Activated CD4-positive, alpha-beta T cell treated with anti-CD3 and anti-CD28 coated beads for 24 hours (primary cell): ENCODE measurements at regions not wholly inside any gene's neighbourhood (a gene's known extent, or its start where the extent isn't known, plus 50 kb on each side); places are given as distances from the start of the nearest gene placed in this dataset.

ENCODE experiments used
- DNase-seq, 2 donors: peaks; one replicate each; pipeline ENCODE4 v3.0.0-alpha.2; 2020; ENCODE audit warnings: low read depth in 2 of 2

GRCh38 chr5:2297991-2298390 is 415.3 kb upstream of the IRX4 start:
- no peak for DNase-seq

- DNase-seq: no peak
Measured at GRCh38 chr5:2295476-2295875, 412.8 kb upstream of the IRX4 start.

DNA sequence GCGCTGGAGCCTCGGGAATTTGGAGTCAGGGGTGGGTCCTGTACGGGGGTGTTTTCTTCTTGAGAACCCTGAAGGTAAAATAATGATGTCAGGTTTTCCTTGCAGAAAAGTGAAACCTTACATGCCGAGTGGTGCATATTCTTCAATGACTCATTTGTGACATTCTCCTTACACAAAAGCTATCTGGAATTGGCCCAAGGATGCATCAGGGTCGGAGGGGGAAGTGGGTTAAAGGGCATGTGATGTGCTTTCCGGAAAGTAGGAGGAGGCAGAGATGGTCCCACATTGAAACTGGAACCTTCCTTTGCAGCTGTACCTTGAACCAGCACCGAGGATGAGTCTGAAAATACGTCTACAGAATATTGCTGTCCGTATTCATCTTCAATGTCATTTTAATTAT is 411.2 kb upstream of the IRX4 start:
- DNase-seq: no peak

DNA sequence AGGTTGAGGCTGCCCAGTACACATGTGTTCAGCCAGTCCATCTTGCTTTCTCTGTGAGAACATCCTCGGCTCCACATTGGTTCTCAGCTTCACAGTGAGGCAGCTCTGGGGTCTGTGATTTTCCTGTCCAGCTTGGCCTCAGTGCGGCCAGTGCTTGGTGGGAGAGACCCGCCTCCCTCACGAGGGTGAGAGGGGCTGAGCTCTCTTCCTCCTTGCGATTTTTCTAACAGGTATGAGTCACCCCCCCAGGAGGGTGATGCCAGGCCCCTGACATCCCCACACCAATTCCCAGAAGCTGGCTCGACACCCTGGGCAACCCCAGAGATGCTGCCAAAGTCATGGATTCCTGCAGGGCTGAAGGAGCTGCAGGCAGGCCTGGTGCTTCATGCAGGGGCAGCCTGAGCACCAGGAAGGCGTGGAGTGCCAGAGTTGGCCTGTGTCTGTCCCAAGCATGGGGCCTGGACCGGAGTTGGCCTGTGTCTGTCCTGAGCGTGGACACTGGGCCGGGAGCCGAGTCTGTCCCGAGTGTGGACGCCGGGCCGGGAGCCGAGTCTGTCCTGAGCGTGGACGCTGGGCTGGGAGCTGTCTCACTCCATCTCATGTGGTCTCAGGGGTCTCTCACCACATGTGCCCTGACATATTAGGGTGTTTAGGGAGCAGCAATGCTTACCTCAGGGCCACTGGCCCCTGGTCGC is 408.6 kb upstream of the IRX4 start:
- DNase-seq: no peak

GRCh38 chr5:2289380-2289779 is 406.7 kb upstream of the IRX4 start:
- no peak for DNase-seq

DNA sequence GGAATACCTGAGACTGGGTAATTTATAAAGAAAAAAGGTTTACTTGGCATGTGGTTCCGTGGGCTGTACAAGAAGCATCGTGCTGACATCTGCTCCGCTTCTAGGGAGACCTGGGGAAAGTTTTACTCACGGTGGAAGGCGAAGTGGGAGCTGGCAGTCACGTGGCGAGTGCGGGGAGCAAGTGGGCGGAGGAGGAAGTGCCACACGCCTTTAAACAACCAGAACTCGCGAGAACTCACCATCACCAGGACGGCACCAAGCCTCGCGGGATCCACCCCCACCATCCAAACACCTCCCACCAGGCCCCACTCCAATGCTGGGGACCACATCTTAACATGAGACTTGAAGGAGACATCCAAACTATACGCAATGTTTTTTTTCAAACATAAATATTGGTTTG is 406.2 kb upstream of the IRX4 start:
- no peak for DNase-seq

DNA sequence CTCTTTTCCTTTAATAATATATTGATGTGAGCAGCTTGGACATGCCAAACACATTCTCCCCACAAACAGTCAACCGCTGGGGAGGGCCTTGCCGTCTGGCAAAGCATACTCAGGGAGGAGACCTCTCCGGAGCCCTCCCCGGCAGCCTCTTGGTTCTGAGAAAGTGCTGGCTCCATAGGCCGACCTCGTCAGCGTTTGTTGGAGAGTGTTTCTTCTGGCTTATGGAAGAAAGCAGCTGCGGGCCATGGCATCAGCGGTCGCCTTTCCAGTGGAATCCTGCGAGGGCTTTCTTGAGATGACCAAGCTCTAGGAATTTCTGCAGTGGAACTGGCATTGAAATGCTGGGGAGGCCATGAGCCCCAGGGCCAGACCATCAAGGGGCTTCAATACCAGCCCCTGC is 405.7 kb upstream of the IRX4 start:
- no peak for DNase-seq

DNA sequence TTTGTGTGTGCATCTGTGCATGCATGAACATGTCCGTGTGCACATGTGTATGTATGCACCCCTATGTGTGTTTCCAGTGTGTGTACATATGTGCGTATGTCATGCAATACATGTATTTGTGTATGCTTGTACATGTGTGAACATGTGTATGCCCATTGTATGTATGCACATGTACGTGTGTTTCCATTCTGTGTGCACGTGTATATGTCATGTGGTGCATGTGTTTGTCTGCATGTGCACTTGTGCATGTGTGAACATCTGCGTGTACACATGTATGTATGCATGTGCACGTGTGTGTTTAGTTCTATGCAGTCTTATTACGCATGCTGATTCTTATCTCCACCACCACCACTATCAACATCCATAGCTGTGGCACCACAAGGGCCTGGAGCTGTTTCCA is 403.5 kb upstream of the IRX4 start:
- no peak for DNase-seq

DNA sequence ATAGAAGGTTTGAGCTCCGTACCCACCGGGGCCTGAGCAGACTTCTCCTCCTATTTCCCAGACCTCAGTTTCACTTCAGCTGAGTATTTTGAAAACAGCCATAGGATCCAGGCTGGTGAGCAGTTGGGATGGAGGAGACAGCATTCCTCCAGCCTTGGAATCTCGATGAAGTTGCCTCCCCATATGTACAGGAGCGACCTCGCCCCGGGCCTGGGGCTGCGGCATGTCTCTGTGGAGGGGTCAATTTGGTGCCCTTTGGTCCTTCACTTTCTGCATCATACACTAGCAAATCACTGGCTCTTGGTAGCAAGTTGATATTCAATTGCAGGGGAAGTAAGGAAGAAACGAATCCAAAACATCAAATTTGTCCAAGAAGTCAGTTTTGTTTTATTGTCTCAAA is 402.0 kb upstream of the IRX4 start:
- DNase-seq: no peak

GRCh38 chr5:2283481-2284045 is 400.8 kb upstream of the IRX4 start:
- DNase-seq: no peak

DNA sequence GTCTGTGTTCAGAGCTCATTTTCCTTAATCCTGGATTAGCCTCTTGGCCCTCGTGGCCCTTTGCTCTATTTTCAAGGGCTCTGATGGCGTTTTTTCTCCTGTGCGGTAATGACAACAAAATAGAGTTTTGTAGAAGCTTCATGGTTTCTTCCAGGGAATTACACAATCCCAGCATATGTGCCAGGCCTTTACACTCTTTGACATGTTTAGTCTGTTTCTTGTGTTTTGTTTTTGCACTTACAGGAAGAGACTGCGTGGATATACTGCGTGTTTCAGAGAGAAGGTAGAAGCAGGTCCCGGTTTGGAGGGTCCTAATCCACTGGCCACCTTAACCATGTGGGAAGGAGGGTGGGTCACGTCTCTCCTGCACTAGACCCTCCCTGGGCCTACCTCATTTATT is 400.2 kb upstream of the IRX4 start:
- DNase-seq: no peak

DNA sequence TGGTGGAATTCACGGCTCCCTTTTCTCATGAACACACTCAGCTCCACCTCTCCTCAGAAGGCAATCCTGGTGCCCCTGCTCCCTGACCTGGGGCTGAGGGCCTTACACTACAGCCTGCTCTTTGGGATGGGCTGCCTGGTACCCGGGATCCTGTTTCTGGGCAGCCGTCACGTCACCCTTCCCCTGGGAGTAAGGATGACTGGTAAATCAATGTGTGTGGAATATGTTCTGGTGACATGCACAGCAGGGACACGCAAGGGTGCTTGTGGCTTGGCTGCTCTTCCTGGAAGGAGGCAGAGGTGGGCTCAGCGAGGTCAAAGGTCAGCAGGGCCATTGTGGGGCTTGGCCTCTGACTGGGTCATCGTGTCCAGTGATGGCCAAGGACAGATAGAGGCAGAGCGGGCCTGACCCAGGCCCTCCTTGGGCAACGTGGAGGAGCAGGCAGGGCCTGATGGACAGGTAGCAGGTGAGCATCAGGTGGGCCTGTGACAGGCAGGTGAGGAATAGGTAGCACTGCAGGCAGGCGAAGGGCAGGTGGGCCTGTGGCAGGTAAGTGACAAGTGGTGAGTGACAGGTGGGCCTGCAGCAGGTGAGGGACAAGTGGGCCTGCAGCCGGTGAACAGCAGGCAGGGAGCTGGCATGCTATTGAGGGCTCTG is 399.4 kb upstream of the IRX4 start:
- DNase-seq: no peak

DNA sequence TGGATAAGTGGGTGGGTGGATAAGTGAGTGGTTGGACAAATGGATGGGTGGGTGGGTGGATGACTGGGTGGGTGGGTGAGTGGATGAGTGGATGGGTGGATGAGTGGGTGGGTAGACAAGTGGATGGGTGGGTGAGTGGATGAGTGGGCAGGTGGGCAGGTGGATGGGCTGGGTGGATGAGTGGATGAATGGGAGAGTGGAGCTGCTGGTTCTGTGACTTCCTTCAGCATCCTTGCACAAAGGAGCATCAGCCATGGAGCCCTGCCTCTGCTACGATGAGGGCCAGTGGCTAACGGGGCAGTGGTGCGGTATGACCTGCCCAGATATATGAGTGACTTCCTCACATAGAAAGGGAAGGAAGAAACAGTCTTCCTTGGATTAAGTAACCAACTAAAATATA is 398.7 kb upstream of the IRX4 start:
- DNase-seq: no peak

- DNase-seq: no peak
Measured at GRCh38 chr5:2280318-2280717, 397.6 kb upstream of the IRX4 start.

DNA sequence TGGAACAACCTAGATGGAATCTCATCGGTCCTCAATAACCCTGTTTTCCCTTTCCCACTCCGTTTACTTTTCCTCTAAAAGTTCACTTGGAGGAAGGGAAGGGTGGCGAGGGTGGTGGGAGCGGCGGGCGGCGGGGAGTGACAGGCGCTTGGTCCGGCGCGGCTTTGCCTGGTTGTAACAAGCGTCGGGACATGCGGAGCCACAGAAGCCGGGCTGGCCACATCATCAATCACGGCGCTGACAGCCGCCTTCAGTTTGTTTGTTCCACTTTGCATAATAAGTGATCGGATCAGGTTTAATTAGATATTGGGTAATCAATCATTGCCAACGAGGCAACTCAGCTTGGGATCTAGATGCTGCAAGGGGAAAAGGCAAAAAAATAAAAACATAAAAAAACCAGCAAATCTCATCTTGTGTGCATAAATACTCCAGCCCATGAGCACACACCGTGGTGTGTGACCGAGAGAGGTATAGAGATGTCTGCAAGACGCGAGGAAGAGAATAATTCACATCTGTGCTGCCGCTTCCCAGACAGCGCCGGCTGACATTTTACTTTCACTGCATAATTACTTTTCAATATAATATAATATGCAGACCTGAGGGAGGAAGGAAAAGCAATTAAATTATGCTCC is 396.2 kb upstream of the IRX4 start:
- DNase-seq: no peak

GRCh38 chr5:2277886-2278285 is 395.2 kb upstream of the IRX4 start:
- no peak for DNase-seq

GRCh38 chr5:2276101-2276500 is 393.4 kb upstream of the IRX4 start:
- DNase-seq: no peak

- DNase-seq: no peak
Measured at GRCh38 chr5:2272755-2273154, 390.0 kb upstream of the IRX4 start.

DNA sequence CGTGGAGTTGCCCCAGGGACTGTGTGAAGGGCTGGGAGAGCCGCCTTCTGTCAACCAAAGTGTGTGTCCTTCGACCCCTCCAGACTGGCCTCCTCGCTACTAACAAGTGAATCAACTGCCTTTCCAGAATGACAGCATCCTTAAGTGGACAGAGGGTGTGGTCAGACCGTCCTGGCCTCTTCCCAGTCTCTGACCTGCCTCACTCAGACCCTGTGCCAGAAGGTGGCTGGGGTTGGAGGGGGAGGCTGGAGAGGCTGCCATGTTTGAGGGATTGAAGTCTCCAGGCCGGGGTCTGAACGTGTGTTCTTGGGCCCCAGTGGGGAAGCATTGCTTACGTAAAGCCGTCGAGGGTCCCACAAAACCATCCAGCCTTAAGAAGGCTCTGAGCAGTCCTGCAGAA is 389.3 kb upstream of the IRX4 start:
- DNase-seq: no peak

- DNase-seq: no peak
Measured at GRCh38 chr5:2271316-2271715, 388.6 kb upstream of the IRX4 start.

GRCh38 chr5:2270467-2270866 is 387.7 kb upstream of the IRX4 start:
- no peak for DNase-seq

GRCh38 chr5:2269656-2270055 is 386.9 kb upstream of the IRX4 start:
- DNase-seq: no peak

DNA sequence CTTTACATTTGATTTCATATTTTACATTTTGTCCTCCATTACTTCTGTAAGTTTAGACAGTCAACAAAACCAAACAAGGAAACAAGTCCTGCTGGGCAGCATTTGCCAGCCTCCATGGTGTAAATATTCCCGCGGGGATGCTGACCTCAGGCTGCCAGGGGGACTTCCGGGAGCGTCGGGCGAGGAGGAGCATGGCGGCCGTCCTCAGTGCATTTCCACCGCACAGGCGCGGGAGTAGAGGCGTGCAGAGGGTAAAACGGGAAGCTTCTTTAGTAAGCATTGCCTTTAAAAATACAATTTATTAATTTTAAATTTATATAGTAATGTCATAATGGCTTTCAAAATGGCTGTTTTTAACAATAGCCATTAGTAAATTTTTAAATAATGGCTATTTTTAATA is 385.3 kb upstream of the IRX4 start:
- no peak for DNase-seq
